GM21367 (cell line): ENCODE measurements at regions not wholly inside any gene's neighbourhood (a gene's known extent, or its start where the extent isn't known, plus 50 kb on each side); places are given as distances from the start of the nearest gene placed in this dataset.
"Not testable (repeated sequence)": the region's sequence is repeated elsewhere in the genome, so short reads cannot be mapped to it uniquely, and the experiment has no call there.

Experiments
- ATAC-seq: cut with Tn5 transposase; IDR thresholded peaks from one replicate; pipeline ENCODE4 v1.9.1; 2021; ENCODE audit not compliant: unreplicated experiment

- ATAC-seq, result no peak
Measured at GRCh38 chr2:221929259-221929658, 357.2 kb upstream of the EPHA4 start.

GRCh38 chr2:221926327-221926726, 354.2 kb upstream of the EPHA4 start:
- no peak for ATAC-seq

GRCh38 chr2:221924576-221924975, 352.5 kb upstream of the EPHA4 start:
- no peak for ATAC-seq

GRCh38 chr2:221915926-221916325, 343.8 kb upstream of the EPHA4 start:
- ATAC-seq, result no peak

GRCh38 chr2:221914334-221914880, 342.3 kb upstream of the EPHA4 start:
- ATAC-seq, result no peak

GRCh38 chr2:221911890-221912289, 339.8 kb upstream of the EPHA4 start:
- ATAC-seq, result no peak

GRCh38 chr2:221911321-221911720, 339.2 kb upstream of the EPHA4 start:
- ATAC-seq, result no peak

- ATAC-seq, result no peak
Measured at GRCh38 chr2:221908518-221908917, 336.4 kb upstream of the EPHA4 start.

GRCh38 chr2:221897718-221898117, 325.6 kb upstream of the EPHA4 start:
- ATAC-seq, result no peak

- ATAC-seq, result no peak
Measured at GRCh38 chr2:221896505-221897151, 324.5 kb upstream of the EPHA4 start.

- ATAC-seq, result no peak
Measured at GRCh38 chr2:221895366-221896121, 323.4 kb upstream of the EPHA4 start.

GRCh38 chr2:221893501-221893900, 321.4 kb upstream of the EPHA4 start:
- ATAC-seq, result no peak

GRCh38 chr2:221892006-221892405, 319.9 kb upstream of the EPHA4 start:
- not testable (repeated sequence) for ATAC-seq

- no peak for ATAC-seq
Measured at GRCh38 chr2:221883976-221884375, 311.9 kb upstream of the EPHA4 start.

- ATAC-seq, result no peak
Measured at GRCh38 chr2:221876016-221876415, 303.9 kb upstream of the EPHA4 start.

GRCh38 chr2:221874444-221874843, 302.3 kb upstream of the EPHA4 start:
- ATAC-seq, result no peak

- ATAC-seq, result no peak
Measured at GRCh38 chr2:221857719-221858118, 285.6 kb upstream of the EPHA4 start.

GRCh38 chr2:221853297-221853696, 281.2 kb upstream of the EPHA4 start:
- ATAC-seq, result no peak

GRCh38 chr2:221851531-221852045, 279.5 kb upstream of the EPHA4 start:
- ATAC-seq, result no peak

GRCh38 chr2:221850076-221850475, 278.0 kb upstream of the EPHA4 start:
- ATAC-seq, result no peak

GRCh38 chr2:221848286-221848685, 276.2 kb upstream of the EPHA4 start:
- ATAC-seq, result no peak

GRCh38 chr2:221845021-221845365, 272.9 kb upstream of the EPHA4 start:
- no peak for ATAC-seq
